GM12878 (cell line): ENCODE measurements at regions not wholly inside any gene's neighbourhood (a gene's known extent, or its start where the extent isn't known, plus 50 kb on each side); places are given as distances from the start of the nearest gene placed in this dataset.

Experiments
- CBX3 ChIP-seq: fragments of 200-600 bp; sonication (generic); IDR thresholded peaks from 2 replicates; pipeline ENCODE4 v1.6.1; 2016; ENCODE audit warnings: low read depth, borderline replicate concordance
- EZH2 ChIP-seq: IDR thresholded peaks from 2 replicates; pipeline ENCODE4 v1.6.1; 2012; ENCODE audit warnings: low read depth, mild to moderate bottlenecking, control low read depth, inconsistent platforms, low read length, borderline replicate concordance; ENCODE audit not compliant: control insufficient read depth
- IRF3 ChIP-seq: fragments of 450-650 bp; IDR thresholded peaks from 2 replicates; pipeline ENCODE4 v1.6.1; 2014; ENCODE audit warnings: mild to moderate bottlenecking
- MLLT1 ChIP-seq: fragments of 450-650 bp; IDR thresholded peaks from 2 replicates; pipeline ENCODE4 v1.6.1; 2016; ENCODE audit warnings: mild to moderate bottlenecking
- MYC ChIP-seq: IDR thresholded peaks from 2 replicates; pipeline ENCODE4 v1.6.1; 2011; ENCODE audit warnings: mild to moderate bottlenecking, low read length, moderate library complexity, inconsistent platforms; ENCODE audit not compliant: insufficient read depth, insufficient replicate concordance, insufficient read length, severe bottlenecking
- NR2F1 ChIP-seq: fragments of 450-650 bp; conservative IDR thresholded peaks from 2 replicates; pipeline ENCODE4 v1.6.1; 2017; ENCODE audit warnings: mild to moderate bottlenecking
- RELB ChIP-seq: fragments of 450-650 bp; IDR thresholded peaks from 2 replicates; pipeline ENCODE4 v1.6.1; 2017; ENCODE audit warnings: low read depth, mild to moderate bottlenecking, moderate library complexity
- SIN3A ChIP-seq: IDR thresholded peaks from 2 replicates; pipeline ENCODE4 v1.6.1; 2012; ENCODE audit warnings: low read depth, low read length, improper control_type of control experiment
- TARDBP ChIP-seq: IDR thresholded peaks from 2 replicates; pipeline ENCODE4 v1.6.1; 2016; ENCODE audit warnings: borderline replicate concordance
- ZBTB4 ChIP-seq: fragments of 450-650 bp; formaldehyde crosslinking; IDR thresholded peaks from 2 replicates; pipeline ENCODE4 v1.4.0; 2022; ENCODE audit warnings: mild to moderate bottlenecking, moderate library complexity
- ZNF384 ChIP-seq: IDR thresholded peaks from 2 replicates; pipeline ENCODE4 v1.6.1; 2012; ENCODE audit warnings: low read depth, mild to moderate bottlenecking, low read length, improper control_type of control experiment, borderline replicate concordance
- ZNF592 ChIP-seq: fragments of 450-650 bp; IDR thresholded peaks from 2 replicates; pipeline ENCODE4 v1.6.1; 2017; ENCODE audit warnings: mild to moderate bottlenecking, moderate library complexity
- ZNF687 ChIP-seq: fragments of 450-650 bp; IDR thresholded peaks from 2 replicates; pipeline ENCODE4 v1.6.1; 2017; ENCODE audit warnings: mild to moderate bottlenecking, moderate library complexity

- TF ChIP-seq RELB, result peak; percentile 79
- TF ChIP-seq ZBTB4, result 0 out of 2 replicates have a peak, but pooled peaks have one; percentile 72
- TF ChIP-seq MLLT1, result no peak
- TF ChIP-seq TARDBP, result no peak
- TF ChIP-seq ZNF592, result no peak; the same call in 1 of the 2 replicates
- no peak for TF ChIP-seq EZH2
- TF ChIP-seq NR2F1, result 0 out of 2 replicates have a peak, but pooled peaks have one; percentile 16
- no peak for TF ChIP-seq MYC
- TF ChIP-seq ZNF687, result peak; percentile 57; the same call in 1 of the 2 replicates
- TF ChIP-seq IRF3, result no peak
- TF ChIP-seq CBX3, result no peak
- TF ChIP-seq SIN3A, result no peak
- TF ChIP-seq ZNF384, result no peak
These were observed 677.6 kb upstream of the ID2 start (continued) for GRCh38 chr2:8004250-8004681.
